Endodermal cell (in vitro differentiated cells): ENCODE measurements at regions not wholly inside any gene's neighbourhood (a gene's known extent, or its start where the extent isn't known, plus 50 kb on each side); places are given as distances from the start of the nearest gene placed in this dataset.
"Not testable (repeated sequence)": the region's sequence is repeated elsewhere in the genome, so short reads cannot be mapped to it uniquely, and the experiment has no call there.

Source experiments
- DNase-seq: peaks from one replicate; pipeline ENCODE4 v3.0.0-alpha.2; 2017
- H3K27ac ChIP-seq: 2 replicates; pipeline ENCODE4 v1.5.1; 2013; ENCODE audit warnings: mild to moderate bottlenecking, low read depth, low read length, moderate library complexity
- H3K27me3 ChIP-seq: 2 replicates; pipeline ENCODE4 v1.6.1; 2013; ENCODE audit warnings: mild to moderate bottlenecking, low read length, moderate library complexity; ENCODE audit not compliant: insufficient read depth, control insufficient read depth, poor library complexity, severe bottlenecking
- H3K36me3 ChIP-seq: 2 replicates; pipeline ENCODE4 v1.7.0; 2013; ENCODE audit warnings: mild to moderate bottlenecking, low read length, moderate library complexity; ENCODE audit not compliant: control insufficient read depth, insufficient read depth
- H3K4me1 ChIP-seq: one replicate; pipeline ENCODE4 v1.7.0; 2013; ENCODE audit warnings: low read length; ENCODE audit not compliant: control insufficient read depth, insufficient read depth
- H3K4me3 ChIP-seq: 2 replicates; pipeline ENCODE4 v1.5.1; 2013; ENCODE audit warnings: mild to moderate bottlenecking, low read length, moderate library complexity
- H3K9ac ChIP-seq: 2 replicates; pipeline ENCODE4 v1.6.1; 2013; ENCODE audit warnings: mild to moderate bottlenecking, low read length, moderate library complexity; ENCODE audit not compliant: poor library complexity, severe bottlenecking; ENCODE audit errors: extremely low read depth
- H3K9me3 ChIP-seq: 2 replicates; pipeline ENCODE4 v1.6.1; 2013; ENCODE audit warnings: mild to moderate bottlenecking, low read length, moderate library complexity; ENCODE audit not compliant: control insufficient read depth
- H3K27ac Mint-ChIP-seq: 2 replicates; pipeline ENCODE4 v1.8.0; 2020; ENCODE audit warnings: mixed read lengths
- H3K27me3 Mint-ChIP-seq: 2 replicates; pipeline ENCODE4 v1.8.0; 2021; ENCODE audit warnings: mild to moderate bottlenecking, mixed read lengths; ENCODE audit not compliant: insufficient read depth
- H3K36me3 Mint-ChIP-seq: 2 replicates; pipeline ENCODE4 v1.8.0; 2020; ENCODE audit warnings: low read depth, mixed read lengths
- H3K4me1 Mint-ChIP-seq: 2 replicates; pipeline ENCODE4 v1.8.0; 2020; ENCODE audit warnings: mixed read lengths
- H3K4me3 Mint-ChIP-seq: 2 replicates; pipeline ENCODE4 v1.8.0; 2020; ENCODE audit warnings: mild to moderate bottlenecking, moderate library complexity, mixed read lengths
- H3K9me3 Mint-ChIP-seq: 2 replicates; pipeline ENCODE4 v1.8.0; 2020; ENCODE audit warnings: mild to moderate bottlenecking, mixed read lengths
- WGBS, 2 experiments: methylation state at CpG; one replicate each; pipeline versions ENCODE4 v1.1.5 to v1.1.7; 2013; ENCODE audit warnings: missing lambda C conversion rate in 2 of 2, mixed read lengths in 1 of 2; ENCODE audit not compliant: insufficient coverage in 1 of 2, insufficient read length in 1 of 2; 5-methylcytosine and 5-hydroxymethylcytosine counted together
- TF ChIP-seq, protein P1 (sequence below): fragments of 200-600 bp; sonication (generic); conservative IDR thresholded peaks from 2 replicates; pipeline ENCODE4 v1.5.0; 2021; ENCODE audit warnings: antibody characterized with exemption, mild to moderate bottlenecking

DNA sequence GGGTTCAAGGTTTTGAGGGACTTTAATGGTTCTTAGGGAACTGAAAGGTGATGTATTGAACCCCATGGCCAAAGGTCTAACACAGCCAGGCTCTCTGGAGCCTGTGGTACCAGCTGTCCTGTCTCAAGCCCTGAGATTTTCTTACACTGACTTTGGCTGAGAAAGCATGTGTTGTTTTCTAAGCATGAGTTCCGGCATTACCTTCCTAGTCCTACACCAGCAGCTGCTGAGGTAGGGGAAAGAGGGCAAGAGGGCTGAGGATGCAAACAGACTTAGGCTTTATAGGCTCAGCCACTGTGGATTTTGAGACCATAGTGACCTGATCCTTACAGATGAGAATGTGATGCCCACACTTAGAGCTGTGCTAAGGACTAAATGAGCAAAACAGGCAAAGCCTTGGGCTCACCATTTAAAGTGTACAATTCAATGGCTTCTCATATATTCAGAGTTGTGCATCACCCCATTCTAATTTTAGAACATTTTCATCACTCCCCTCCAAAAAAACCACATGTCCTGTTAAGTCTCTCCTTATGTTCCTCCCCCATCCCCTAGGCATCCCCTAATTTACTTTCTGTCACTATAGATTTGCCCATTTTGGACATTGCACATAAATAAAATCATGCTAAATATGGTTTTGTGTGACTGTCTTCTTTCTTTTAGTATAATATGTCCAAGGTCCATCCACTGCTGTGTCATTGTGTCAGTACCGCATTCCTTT is 99.7 kb upstream of the OTOS start:
- H3K9me3 Mint-ChIP-seq: no peaks in the 10 kb centered on the region
- Histone ChIP-seq H3K4me1 (no peaks in the 10 kb centered on the region), H3K9me3 (no peaks in the 10 kb centered on the region), H3K27ac (no peak overlapping the region), H3K9ac (no peak overlapping the region), H3K27me3 (peaks cover 32% of the 10 kb centered on the region), H3K4me3 (no peak overlapping the region), H3K36me3 (no peaks in the 10 kb centered on the region)
- no peak for DNase-seq
- H3K27ac Mint-ChIP-seq: no peak overlapping the region
- H3K4me3 Mint-ChIP-seq: no peak overlapping the region
- no peaks in the 10 kb centered on the region for H3K4me1 Mint-ChIP-seq
- WGBS, 2 experiments: 78% methylated on average over 2 of the region's 2 CpGs; no CpG with 5 or more reads in 1 of the 2 experiments
- TF ChIP-seq, protein P1, sequence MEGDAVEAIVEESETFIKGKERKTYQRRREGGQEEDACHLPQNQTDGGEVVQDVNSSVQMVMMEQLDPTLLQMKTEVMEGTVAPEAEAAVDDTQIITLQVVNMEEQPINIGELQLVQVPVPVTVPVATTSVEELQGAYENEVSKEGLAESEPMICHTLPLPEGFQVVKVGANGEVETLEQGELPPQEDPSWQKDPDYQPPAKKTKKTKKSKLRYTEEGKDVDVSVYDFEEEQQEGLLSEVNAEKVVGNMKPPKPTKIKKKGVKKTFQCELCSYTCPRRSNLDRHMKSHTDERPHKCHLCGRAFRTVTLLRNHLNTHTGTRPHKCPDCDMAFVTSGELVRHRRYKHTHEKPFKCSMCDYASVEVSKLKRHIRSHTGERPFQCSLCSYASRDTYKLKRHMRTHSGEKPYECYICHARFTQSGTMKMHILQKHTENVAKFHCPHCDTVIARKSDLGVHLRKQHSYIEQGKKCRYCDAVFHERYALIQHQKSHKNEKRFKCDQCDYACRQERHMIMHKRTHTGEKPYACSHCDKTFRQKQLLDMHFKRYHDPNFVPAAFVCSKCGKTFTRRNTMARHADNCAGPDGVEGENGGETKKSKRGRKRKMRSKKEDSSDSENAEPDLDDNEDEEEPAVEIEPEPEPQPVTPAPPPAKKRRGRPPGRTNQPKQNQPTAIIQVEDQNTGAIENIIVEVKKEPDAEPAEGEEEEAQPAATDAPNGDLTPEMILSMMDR: no peak
- no peaks in the 10 kb centered on the region for H3K36me3 Mint-ChIP-seq
- H3K27me3 Mint-ChIP-seq: peaks cover 28% of the 10 kb centered on the region

DNA sequence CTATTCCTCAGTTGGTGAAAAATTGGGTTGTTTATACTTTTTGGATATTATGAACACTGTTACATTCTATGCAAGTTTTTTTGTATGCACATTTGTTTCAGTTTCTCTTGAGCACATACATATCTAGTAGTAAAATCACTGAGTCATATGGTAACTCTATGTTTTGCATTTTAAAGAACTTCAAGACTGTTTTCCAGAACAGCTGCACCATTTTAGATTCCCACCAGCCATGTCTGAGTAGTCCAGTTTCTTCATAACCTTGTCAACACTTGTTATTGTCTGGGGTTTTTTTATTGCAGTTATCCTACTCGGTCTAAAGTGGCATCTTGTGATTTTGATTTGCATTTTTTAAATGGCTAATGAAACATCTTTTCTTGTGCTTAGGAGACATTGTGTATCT is 100.3 kb upstream of the OTOS start:
- H3K9me3 ChIP-seq: no peaks in the 10 kb centered on the region
- Mint-ChIP-seq H3K36me3 (no peaks in the 10 kb centered on the region), H3K4me1 (no peaks in the 10 kb centered on the region), H3K4me3 (no peak overlapping the region), H3K27ac (no peak overlapping the region), H3K9me3 (no peaks in the 10 kb centered on the region), H3K27me3 (peaks cover 27% of the 10 kb centered on the region)
- 88% methylated on average over 1 of the region's 1 CpG; no CpG with 5 or more reads in 1 of the 2 experiments for WGBS, 2 experiments
- H3K4me3 ChIP-seq: no peak overlapping the region
- no peaks in the 10 kb centered on the region for H3K36me3 ChIP-seq
- TF ChIP-seq, protein P1: no peak
- peaks cover 32% of the 10 kb centered on the region for H3K27me3 ChIP-seq
- no peak for DNase-seq
- H3K4me1 ChIP-seq: no peaks in the 10 kb centered on the region
- no peak overlapping the region for H3K27ac ChIP-seq
- H3K9ac ChIP-seq: no peak overlapping the region

DNA sequence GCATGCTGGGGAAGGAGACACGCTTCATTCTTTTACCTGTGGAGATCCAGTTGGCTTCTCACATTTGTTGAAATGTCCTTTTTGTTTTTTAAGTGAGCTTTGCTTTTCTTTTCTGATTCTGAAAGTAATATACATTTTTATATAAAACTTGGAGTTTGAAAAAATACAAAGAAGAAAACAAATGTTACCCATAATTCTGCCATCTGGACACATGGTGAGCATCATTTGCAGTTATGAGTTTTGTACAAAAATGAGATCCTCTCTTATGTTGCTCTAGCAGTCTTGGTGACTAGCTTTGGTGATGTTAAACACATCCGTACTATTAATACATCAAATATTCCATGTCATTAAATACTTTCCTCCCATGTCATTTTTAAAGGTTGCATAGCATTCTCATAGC is 101.1 kb upstream of the OTOS start:
- Mint-ChIP-seq H3K4me1 (no peaks in the 10 kb centered on the region), H3K9me3 (no peaks in the 10 kb centered on the region), H3K36me3 (no peaks in the 10 kb centered on the region), H3K27ac (no peak overlapping the region), H3K27me3 (peaks cover 27% of the 10 kb centered on the region), H3K4me3 (no peak overlapping the region)
- peaks cover 32% of the 10 kb centered on the region for H3K27me3 ChIP-seq
- no peak overlapping the region for H3K9ac ChIP-seq
- 91 to 100% methylated on average over 2 of the region's 2 CpGs for WGBS, 2 experiments
- no peak overlapping the region for H3K4me3 ChIP-seq
- no peak overlapping the region for H3K27ac ChIP-seq
- no peaks in the 10 kb centered on the region for H3K9me3 ChIP-seq
- H3K4me1 ChIP-seq: no peaks in the 10 kb centered on the region
- TF ChIP-seq, protein P1: no peak
- no peak for DNase-seq
- H3K36me3 ChIP-seq: no peaks in the 10 kb centered on the region

DNA sequence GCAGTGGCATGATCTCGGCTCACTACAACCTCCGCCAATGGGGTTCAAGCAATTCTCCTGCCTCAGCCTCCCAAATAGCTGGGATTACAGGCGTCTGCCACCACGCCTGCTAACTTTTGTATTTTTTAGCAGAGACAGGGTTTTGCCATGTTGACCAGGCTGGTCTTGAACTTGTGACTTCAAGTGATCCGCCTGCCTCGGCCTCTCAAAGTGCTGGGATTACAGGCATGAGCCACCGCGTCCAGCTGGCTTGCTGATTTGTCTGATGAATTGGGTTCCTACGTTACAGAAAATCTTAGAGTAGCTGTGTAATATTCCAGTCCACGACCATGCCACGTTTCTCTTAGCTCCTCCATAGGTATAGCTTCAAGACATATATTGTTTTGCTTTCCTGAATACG is 102.6 kb upstream of the OTOS start:
- H3K4me1 ChIP-seq, H3K4me3 Mint-ChIP-seq, DNase-seq, H3K27ac Mint-ChIP-seq, H3K9ac ChIP-seq, H3K9me3 ChIP-seq, H3K27ac ChIP-seq, H3K36me3 Mint-ChIP-seq, H3K4me1 Mint-ChIP-seq, H3K36me3 ChIP-seq, H3K9me3 Mint-ChIP-seq, H3K4me3 ChIP-seq: not testable (repeated sequence)
- peaks cover 27% of the 10 kb centered on the region for H3K27me3 Mint-ChIP-seq
- 92 to 93% methylated on average over 11 of the region's 12 CpGs for whole genome bisulfite sequencing, 2 experiments
- peaks cover 32% of the 10 kb centered on the region for H3K27me3 ChIP-seq
